Activated CD8-positive, alpha-beta memory T cell treated with anti-CD3 and anti-CD28 coated beads for 36 hours (primary cell): ENCODE measurements at regions not wholly inside any gene's neighbourhood (a gene's known extent, or its start where the extent isn't known, plus 50 kb on each side); places are given as distances from the start of the nearest gene placed in this dataset.
"Not testable (repeated sequence)": the region's sequence is repeated elsewhere in the genome, so short reads cannot be mapped to it uniquely, and the experiment has no call there.

Experiments
- CTCF ChIA-PET: fragments of 350-600 bp; sonication (Branson Sonifier 250); formaldehyde crosslinking; loops from one replicate; lab custom pipeline; 2021; ENCODE audit warnings: antibody characterized with exemption; lab: Charles Lee
- POLR2A ChIA-PET: fragments of 350-600 bp; sonication (Branson Sonifier 250); formaldehyde crosslinking; loops from one replicate; lab custom pipeline; 2021; ENCODE audit warnings: antibody characterized with exemption; lab: Charles Lee

DNA sequence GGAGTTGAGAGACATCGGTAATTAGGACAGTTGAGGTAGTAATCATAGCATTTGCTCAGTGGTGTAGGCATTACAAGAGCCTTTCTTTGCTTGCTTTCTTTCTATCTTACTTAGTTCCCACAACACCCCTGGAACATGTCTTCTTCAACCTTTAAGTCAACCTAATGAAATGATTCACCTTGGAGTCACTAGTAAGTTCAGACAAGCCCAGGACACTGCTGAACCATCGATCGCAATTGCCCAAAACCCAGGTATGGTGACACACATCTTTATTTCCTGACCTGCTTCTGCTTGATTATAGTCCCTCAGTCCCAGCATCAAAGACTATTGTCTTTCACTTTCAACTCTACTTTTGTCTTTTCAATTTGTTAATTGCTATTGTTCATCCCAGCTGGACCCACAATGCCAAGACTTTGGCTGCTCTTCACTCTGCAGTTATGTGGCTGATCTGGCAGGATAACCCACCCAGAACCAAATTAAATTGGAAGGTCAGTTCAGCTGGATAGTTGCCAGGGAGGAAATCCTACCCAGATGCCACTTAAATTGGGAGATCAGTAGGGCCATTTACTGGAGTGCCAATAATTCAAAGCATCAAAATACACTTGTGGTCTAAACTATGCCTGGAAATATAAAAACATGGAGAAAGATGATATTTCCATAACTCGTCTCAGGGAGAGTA lies 272.9 kb downstream of the RWDD3 start:
- CTCF ChIA-PET = no interaction called here
- POLR2A ChIA-PET = no interaction called here

DNA sequence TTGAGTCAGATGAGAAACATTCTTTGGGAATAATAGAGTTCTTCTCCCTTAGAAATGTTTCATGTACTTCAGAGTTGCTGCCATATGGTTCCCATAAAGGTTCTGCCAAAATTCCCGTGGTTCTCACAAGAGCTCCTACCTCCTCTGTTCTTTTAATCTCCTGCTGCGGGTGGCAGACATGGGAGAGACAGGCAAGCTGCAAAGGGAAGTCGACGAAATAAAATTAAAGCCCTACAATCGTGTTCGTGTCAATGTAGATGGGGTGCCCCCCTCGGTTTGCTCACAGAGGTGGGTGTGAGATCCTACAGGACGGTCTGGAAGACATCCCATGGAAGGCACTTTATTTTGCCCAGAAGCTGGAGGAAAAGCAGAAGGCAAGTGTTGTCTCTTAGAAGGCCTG lies 276.0 kb downstream of the RWDD3 start:
- ChIA-PET CTCF (no interaction called here), POLR2A (no interaction called here)

DNA sequence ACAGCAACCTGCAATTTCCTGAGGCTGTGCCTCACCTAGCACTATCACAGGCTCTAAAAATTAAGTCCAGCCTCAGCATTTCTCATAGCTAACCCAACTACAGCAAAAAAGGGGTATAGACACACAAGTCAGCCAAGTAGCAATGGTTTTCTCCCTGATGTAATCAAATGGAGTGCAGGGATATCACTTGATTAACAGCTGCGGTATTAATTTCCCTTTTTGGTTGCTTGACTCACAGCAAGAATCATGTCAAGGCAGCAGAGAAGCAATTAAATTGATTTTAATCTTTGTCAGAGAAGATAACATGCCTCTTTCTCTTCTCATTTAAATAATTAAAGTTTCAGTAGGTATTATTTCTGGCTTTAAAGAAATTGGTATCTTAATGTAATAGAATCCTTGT lies 278.9 kb downstream of the RWDD3 start:
- ChIA-PET POLR2A (no interaction called here), CTCF (no interaction called here)

DNA sequence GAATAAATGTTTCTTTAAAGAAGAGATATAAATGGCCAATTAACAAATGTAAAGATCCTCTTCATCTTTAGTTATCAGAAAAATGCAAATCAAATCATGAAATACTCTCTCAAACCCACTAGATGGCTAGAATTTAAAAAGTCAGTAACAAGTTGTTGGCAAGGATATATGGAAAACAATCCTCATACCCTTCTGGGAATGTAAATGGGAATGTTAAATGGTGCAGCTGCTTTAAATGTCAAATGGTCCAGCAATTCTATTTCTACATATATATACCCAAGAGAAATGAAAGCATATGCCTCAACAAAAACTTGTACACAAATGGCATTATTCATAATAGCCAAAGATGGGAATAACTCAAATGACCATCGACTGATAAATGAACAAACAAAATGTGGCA lies 283.5 kb downstream of the RWDD3 start:
- CTCF ChIA-PET = no interaction called here

DNA sequence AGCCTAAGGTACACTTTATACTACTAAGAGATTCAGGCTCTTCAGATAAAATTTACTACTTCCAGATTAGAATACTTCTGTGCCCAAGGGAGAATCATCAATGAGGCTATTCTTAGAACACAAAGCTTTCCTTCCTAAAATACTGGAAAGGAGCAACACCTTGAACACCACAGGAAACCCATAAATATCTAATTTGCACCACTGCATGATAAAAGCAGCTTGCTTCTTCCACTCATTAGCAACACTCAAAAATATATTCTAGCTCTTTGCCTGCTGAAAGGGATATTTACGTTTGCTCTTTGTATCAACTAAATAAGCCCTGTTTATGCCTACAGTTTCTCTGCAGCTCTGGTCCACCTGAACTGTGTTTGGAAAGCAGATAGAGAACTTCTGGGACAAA lies 284.3 kb downstream of the RWDD3 start:
- ChIA-PET POLR2A (no interaction called here), CTCF (no interaction called here)

More for the DNA sequence above, 283.5 kb downstream of the RWDD3 start:
- POLR2A ChIA-PET = no interaction called here

DNA sequence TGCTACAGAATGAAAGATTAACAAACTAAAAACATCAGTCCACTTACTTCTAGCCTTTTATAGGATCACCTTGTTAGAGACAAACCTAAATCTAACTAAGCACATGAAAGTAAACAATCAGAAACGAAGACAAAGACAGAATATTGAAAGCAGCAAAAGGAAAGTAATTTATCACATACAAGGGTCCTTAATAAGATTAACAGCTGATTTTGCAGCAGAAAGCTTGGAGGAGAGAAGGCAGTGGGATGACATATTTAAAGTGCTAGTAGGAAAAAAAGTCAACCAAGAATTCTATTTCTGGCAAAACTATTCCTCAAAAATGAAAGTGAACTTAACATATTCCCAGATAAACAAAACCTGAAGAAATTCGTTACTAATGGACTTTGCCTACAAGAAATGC lies 286.4 kb downstream of the RWDD3 start:
- ChIA-PET CTCF (no interaction called here), POLR2A (no interaction called here)

DNA sequence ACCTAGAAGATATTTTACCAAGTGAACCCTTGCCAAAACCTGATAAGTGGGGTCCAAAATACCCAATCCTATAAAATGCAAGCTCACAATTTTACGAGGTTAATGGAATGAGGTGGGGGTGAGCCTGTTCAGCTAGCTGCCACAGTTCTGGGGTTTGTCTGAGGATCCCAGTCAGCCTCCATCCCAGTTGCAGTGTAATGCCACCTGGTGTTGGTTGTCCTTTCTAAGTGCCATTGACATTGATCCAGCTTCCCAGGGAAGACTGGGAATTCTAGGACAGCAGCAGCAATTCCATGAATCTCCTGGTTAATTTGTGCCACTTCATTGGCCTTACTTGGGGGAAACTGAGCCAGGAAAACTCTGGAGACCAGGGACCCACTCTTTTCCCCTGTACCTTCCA lies 298.3 kb downstream of the RWDD3 start:
- POLR2A ChIA-PET = no interaction called here
- CTCF ChIA-PET = no interaction called here

DNA sequence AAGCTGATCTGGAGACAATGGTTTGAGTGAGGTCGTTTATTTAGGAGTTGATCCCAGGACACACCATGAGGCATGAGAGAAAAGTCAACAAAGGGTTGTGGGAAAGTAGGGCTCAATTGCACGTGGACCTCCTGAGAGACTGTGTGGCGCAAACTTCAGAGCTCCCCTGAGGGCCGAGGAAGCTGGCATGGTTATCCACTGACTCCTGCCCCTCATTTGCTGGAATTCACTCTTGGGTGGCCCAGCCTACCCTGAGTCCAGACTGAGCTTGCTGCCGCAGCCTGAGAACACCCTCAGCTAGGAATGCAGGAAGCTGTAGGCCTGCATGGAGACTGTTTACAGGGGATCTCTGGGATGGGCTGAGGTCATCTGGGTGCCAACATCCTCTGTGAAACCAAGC lies 301.0 kb downstream of the RWDD3 start:
- ChIA-PET POLR2A (no interaction called here), CTCF (no interaction called here)

DNA sequence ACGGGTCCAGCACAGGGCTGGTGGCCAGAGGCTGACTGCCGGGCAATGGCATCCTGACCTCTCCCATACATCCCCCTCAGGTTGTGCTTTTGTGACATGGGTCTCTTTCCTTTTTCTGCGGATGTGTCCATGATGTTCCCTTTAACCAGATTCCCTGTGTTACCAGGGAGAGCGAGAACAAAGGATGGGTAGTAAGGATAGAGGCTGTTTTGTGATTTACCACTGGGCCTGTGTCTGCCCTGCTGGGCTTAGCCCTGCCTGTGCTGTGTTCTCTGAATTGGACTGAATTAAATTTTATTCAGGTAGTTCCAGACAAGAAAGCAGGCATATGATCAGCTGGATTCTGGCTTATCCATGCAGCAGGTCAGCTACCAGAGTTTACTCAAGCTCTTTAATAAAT lies 301.6 kb downstream of the RWDD3 start:
- POLR2A ChIA-PET = no interaction called here
- CTCF ChIA-PET = no interaction called here

DNA sequence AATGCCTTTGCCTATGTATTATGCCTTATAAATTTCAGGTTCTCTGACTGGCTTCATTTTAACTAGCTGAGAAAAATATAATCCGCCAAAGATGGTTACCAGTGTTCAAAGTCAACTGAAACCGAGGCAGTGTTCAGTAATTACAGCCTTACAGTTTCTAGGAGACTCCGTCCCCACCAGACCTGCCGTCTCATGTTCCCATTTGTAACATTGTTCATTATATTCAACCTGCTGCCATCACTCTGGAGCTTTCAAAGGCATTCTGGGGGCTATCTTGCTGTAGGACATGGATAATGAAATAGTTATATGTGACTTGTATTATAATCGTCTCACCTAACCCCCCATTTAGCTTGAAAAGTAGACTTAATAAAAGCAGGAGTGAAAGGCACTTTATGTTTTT lies 302.5 kb downstream of the RWDD3 start:
- ChIA-PET POLR2A (no interaction called here), CTCF (no interaction called here)

DNA sequence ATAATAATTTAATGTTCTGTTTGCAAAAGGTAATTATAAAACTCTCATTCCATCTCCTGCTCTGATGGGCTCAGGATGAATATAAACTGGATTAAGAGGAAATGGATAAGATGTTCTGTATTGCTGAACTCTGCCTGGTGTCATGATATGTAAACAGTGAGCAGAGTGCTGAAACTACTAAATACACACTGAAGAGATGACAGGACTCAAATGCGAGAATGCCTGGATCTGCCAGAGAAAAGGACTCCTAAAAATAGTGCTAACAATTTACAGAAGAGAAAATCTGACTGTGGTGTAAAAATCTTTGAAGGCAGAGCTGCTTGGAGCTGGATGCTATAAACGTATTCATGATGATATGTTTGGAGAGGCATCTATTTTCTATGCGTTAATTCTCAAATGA lies 303.2 kb downstream of the RWDD3 start:
- ChIA-PET POLR2A (no interaction called here), CTCF (no interaction called here)

DNA sequence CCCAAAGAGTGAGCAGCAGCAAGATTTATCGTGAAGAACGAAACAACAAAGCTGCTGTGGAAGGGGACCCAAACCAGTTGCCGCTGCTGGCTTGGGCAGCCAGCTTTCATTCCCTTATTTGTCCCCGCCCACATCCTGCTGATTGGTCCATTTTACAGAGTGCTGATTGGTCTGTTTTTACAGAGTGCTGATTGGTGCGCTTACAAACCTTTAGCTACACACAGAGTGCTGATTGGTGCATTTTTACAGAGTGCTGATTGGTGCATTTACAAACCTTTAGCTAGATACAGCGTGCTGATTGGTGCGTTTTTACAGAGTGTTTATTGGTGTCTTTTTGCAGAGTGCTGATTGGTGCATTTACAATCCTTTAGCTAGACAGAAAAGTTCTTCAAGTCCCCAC lies 304.2 kb downstream of the RWDD3 start:
- CTCF ChIA-PET, POLR2A ChIA-PET: not testable (repeated sequence)

DNA sequence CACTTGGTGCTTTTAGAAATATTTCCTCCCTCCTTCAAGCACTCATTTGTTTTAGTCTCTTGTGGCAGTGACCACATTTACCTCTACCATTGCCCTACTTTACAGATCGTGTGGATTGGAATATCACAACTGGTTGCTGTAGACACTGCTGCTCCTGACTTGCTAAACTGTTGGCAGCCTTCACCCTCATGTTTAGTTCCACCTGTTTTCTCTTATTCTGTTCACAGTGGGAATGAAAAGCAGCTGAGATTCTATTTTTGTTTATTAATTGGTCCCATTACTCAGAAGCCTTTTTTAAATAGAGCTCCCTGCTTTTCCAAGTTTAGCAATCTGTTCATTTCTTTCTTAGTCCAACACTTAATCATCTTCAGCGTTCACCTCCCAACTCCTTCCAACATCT lies 308.9 kb downstream of the RWDD3 start:
- CTCF ChIA-PET = no interaction called here

DNA sequence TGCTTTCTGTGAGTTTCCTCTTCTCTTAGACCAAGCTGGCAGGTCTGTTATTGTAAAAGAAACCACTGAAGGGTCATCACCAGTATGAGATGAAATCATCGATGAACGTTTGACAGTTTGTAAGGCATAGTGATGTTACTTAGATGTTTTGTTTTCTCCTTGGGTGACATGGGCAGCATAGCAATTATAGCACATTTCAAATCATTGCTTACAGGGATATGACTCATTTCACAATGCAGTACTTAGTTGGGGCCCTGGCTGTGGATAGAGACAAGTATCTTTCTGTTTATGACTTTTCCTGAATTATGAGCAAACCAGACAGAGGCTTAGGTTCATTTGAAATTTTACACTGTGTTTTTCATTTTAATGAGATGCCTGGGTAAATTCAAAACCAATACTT lies 313.0 kb downstream of the RWDD3 start:
- ChIA-PET CTCF (no interaction called here), POLR2A (no interaction called here)

More for the DNA sequence above, 308.9 kb downstream of the RWDD3 start:
- POLR2A ChIA-PET = no interaction called here

DNA sequence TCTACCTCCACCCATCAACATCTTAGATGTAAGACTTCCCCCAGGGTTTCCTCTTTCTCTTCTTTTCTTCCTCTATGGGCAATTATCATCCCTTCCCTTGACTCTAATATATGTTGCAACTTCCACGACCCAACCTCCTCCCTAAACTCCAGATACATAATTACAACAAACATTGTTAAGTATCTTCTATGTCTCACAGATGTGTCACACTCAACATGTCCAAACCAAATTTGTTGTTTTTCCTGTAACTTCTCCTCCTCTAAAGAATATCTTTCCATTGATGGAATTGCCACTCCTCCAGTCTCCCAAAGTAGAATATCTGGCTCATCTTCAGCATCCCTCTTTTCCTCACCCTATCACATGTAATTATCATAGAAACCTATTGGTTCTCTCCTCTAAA lies 314.2 kb downstream of the RWDD3 start:
- POLR2A ChIA-PET = no interaction called here
- CTCF ChIA-PET = no interaction called here

DNA sequence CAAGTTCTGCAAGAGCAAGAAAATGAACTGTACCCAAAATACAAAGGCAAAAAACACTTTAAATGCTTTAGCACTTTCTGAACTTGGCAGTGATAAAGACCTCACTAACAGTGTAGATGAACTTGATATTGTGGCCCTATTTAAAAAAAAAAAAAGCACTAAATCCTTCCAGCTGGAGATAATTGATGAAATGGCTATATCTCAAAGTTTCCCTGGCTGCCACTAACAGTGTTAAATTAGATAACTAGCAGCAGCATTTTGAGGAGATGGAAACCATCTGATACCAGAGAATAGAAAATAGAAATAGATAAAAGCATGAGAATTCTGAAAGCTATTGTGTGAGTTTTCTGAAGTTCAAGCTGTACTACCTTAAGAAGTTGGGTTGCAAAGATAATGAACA lies 317.2 kb downstream of the RWDD3 start:
- POLR2A ChIA-PET = no interaction called here
- CTCF ChIA-PET = no interaction called here

DNA sequence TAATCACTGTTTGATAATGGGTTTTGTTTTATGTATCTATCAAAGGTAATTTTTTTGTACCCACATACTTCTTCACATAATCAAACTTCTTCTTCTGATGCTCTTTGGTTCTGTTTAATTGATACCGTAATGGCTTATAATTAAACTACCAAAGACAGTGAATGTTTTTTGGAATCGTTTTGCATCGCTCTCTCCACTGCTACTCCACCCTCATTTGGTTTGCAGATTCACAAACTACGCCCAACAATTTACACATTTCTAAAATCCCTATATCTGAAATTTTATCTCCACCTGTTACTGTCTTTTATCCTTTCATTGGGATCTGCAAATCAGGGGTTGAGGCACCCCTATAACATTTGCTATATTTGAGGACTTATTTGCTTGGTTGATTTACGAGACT lies 319.6 kb downstream of the RWDD3 start:
- POLR2A ChIA-PET = no interaction called here
- CTCF ChIA-PET = no interaction called here

DNA sequence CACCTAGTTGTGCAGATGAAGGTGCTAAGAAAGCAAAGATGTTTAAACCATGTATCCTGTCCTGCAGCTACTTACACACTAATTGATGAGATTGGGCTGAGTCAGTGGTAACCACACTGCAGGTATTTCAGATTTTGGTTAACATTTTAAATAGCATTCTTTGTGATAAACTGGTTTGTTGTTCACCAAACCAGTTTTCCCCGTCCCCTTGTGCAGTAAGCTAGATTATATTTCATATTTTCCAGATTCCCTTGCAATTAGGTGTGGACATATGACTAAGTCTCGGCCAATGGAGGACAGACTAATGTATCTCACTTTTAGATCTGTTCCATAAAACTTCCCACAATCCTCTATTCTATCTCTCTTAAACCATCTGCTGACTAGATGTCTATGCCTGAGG lies 320.4 kb downstream of the RWDD3 start:
- CTCF ChIA-PET = no interaction called here
- POLR2A ChIA-PET = no interaction called here

DNA sequence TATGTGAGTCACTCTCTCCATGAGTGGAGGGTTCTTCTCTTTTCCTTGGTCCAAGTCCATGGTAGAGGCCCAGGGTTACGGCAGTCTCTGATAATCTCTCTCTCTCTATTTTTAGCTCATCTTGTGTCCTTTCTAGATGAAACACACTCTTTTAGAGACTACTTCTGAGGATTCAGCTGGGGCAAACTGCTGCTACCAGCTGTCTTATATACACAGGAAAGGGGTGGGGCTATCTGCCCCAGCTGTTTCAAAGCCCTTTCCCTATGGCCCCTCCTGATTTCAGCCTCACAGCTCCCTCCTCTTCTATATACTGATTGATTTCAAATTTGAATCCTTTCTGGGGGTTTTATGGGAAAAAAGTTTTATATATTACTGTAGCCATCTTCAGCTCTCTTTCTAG lies 324.8 kb downstream of the RWDD3 start:
- POLR2A ChIA-PET = no interaction called here
- CTCF ChIA-PET = no interaction called here

DNA sequence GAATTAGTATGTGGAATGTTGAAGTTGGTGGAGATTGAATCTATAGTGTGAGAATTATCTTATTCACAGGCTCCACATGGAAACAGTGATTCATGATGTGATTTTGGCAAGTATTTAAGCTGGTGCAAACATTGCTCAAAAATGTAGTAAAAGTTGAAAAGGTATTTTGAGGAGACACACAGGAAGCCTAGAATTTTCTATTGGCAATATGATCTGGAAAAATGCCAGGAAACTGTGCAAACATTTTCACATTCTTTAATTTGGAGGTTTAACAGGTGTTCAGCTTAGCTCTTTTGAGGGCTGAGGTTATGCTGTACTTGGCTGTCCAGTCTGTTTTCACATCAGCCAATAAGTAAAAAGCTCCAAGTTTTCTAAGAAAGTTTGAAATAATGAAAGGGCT lies 327.3 kb downstream of the RWDD3 start:
- ChIA-PET POLR2A (no interaction called here), CTCF (no interaction called here)

DNA sequence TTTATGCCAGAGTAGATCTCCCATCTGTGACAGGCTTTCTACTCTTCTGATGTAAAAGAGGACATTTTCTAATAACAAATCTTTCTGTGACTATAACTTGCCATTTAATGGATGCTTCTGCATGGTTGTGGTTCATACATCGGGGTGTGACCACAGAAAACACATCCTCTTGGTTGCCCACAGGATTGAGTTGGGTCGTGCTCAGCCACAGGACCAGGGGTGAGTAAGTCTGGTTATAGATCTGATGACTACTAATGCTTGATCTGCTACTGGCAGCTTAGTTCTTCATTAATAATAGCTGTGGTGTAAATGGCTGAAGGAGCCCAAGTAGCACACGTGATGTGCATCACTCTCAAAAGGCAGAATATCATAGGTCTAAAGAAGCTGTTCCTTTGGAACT lies 328.2 kb downstream of the RWDD3 start:
- POLR2A ChIA-PET = no interaction called here
- CTCF ChIA-PET = no interaction called here

DNA sequence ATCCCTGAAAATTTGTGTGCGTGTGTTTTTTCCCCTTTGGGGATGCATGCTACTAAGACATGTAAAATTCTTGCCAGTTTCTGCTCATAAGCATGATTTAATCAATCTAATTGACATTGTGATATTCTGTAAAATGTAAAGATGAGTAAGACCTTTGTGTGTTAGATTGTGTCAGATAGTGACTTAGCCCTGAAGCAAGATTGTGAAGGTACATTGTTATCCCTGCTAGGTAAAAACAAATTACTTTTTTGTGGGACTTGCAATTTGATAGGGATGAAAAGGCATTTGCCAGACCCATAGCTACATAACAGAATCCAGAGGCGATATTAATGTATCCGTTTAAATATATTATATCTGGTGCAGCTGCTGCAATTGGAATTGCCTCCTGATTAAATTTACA lies 338.0 kb downstream of the RWDD3 start:
- POLR2A ChIA-PET = no interaction called here
- CTCF ChIA-PET = no interaction called here
